SJCRH30 (cell line): ENCODE measurements at regions not wholly inside any gene's neighbourhood (a gene's known extent, or its start where the extent isn't known, plus 50 kb on each side); places are given as distances from the start of the nearest gene placed in this dataset.

Experiments used
- DNase-seq, 2 experiments: peaks; one replicate each; pipeline ENCODE4 v3.0.0-alpha.2; 2015 to 2020
- H3K27ac ChIP-seq: fragments of 250-450 bp; sonication (Bioruptor Pico); 2 replicates; pipeline ENCODE4 v1.5.1; 2020; ENCODE audit warnings: mild to moderate bottlenecking, moderate library complexity
- H3K27me3 ChIP-seq: fragments of 250-450 bp; sonication (Bioruptor Pico); 2 replicates; pipeline ENCODE4 v1.5.1; 2020; ENCODE audit warnings: mild to moderate bottlenecking, moderate library complexity
- H3K36me3 ChIP-seq: fragments of 250-450 bp; sonication (Bioruptor Pico); 2 replicates; pipeline ENCODE4 v1.5.1; 2020; ENCODE audit warnings: mild to moderate bottlenecking, moderate library complexity
- H3K4me1 ChIP-seq: fragments of 250-450 bp; sonication (Bioruptor Pico); 2 replicates; pipeline ENCODE4 v1.5.1; 2020; ENCODE audit warnings: mild to moderate bottlenecking, moderate library complexity
- H3K4me3 ChIP-seq: fragments of 250-450 bp; sonication (Bioruptor Pico); 2 replicates; pipeline ENCODE4 v1.5.1; 2020; ENCODE audit warnings: mild to moderate bottlenecking, moderate library complexity
- H3K9me3 ChIP-seq: fragments of 250-450 bp; sonication (Bioruptor Pico); replicated peaks from 2 replicates; pipeline ENCODE4 v1.5.1; 2020; ENCODE audit warnings: mild to moderate bottlenecking, moderate library complexity

DNA sequence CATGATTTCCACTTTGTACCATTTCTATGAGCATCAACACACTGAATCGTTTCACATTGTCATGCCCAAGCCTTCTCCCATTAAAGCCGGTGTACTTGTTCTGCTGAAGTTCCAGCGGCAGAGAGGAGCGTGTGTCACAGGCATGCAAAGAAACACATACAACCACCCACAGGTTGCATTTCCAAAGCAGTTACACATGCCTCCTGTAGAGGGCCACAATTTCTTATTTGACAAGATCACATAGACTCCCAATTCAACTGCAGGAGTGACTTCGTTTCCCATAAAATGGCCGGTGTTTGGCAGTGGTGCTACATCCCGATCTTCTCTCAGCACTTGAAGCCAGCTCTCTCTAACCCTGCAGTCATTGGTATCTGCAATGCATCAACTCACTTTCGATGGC is 992.6 kb downstream of the NLGN4X start:
- Histone ChIP-seq H3K27ac (no peak overlapping the region), H3K9me3 (no peaks in the 10 kb centered on the region), H3K4me3 (no peak overlapping the region), H3K4me1 (no peaks in the 10 kb centered on the region), H3K36me3 (no peaks in the 10 kb centered on the region), H3K27me3 (no peaks in the 10 kb centered on the region)
- DNase-seq, result peak in 1 of 2 experiments; percentile 7

DNA sequence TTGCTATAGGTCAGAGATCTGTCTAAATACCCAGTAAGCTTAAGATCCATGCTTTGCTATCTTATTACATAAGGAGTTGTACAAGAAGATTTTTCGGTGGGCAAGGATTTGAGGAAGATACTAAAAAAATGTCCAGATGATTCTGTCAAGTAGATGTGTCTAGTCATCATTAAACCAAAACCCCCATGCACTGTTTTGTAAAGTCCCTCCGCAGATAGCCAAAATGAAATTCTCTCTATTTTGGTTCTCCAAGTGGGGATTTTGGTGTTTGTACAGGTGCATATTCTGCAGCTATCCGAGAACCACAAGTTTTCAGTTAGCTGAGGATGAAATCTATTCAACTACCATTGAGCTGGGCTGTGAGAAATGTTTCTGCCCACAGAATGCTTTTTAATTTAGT is 994.8 kb downstream of the NLGN4X start:
- Histone ChIP-seq H3K27ac (no peak overlapping the region), H3K4me1 (no peaks in the 10 kb centered on the region), H3K27me3 (no peaks in the 10 kb centered on the region), H3K9me3 (no peaks in the 10 kb centered on the region), H3K4me3 (no peak overlapping the region), H3K36me3 (no peaks in the 10 kb centered on the region)
- no peak for DNase-seq

DNA sequence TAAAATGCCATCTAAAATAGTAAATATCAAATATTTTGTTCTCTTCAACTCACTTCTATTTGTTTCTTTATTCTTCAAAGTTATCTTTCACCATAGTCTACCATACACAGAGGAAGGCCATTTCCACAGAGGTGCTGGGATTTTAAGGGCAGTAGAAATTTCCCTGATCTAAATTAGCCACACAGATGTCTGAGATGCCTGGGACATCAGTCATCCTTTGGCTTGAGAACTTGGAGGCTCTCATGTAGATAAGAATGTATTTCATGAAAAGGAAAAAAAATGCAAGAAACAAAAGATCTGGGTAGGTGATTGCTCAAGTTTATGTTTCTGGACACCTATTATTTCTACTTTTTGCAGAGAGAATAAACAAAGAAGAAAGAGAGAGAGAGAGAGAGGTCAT is 1008.2 kb downstream of the NLGN4X start:
- no peak for DNase-seq
- Histone ChIP-seq H3K9me3 (no peaks in the 10 kb centered on the region), H3K27ac (no peak overlapping the region), H3K4me3 (no peak overlapping the region), H3K36me3 (no peaks in the 10 kb centered on the region), H3K27me3 (no peaks in the 10 kb centered on the region), H3K4me1 (no peaks in the 10 kb centered on the region)

DNA sequence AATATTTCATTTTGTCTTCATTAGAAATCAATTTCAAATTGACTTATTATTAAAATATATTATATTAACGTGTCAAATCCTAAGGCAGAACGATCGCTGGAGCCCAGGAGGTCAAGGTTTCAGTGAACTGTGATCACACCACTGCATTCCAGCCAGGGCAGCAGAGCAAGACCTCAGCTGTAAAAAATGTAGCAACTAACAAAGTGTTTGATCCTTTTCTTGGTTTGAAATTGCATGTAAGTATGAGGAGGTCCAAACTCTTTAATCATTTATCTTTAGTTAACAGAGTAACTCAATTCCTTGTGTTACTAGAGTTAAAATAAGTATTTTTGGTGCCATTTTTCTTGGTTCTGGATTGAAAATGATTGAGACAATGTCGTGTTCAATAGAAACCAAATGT is 1033.9 kb downstream of the NLGN4X start:
- H3K4me3 ChIP-seq, result no peak overlapping the region
- H3K9me3 ChIP-seq, result no peaks in the 10 kb centered on the region
- H3K36me3 ChIP-seq, result no peaks in the 10 kb centered on the region
- DNase-seq, result no peak
- H3K27me3 ChIP-seq, result no peaks in the 10 kb centered on the region
- H3K4me1 ChIP-seq, result no peaks in the 10 kb centered on the region
- H3K27ac ChIP-seq, result no peak overlapping the region

DNA sequence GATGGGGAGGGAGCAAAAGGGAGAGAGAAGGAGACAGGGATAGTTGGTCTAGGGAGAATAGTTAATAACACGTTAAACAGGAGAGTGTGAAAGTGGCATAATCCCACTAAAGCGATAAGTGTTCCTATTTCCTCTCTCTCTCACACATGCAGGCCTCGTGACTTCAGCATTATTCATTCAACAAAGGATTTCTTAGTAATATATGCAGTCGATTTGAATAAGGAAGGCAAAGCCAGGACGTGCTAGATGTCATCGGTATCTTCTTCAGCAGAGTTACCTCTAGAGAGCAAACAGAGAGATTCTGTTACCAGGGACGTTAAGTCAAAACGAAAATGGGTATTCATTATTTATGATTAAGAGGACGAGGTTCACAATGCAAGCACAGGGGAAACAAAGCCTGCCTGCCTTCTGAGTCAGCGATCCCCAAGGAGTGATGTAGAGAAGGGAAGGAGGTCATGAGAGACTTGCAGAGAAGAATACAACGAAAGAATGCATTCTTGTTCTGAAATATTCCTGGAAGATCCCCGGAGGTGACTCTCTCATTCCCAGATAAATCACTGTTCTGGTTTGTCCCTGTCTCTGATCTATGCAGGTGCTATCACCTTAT is 1048.4 kb downstream of the NLGN4X start:
- Histone ChIP-seq H3K4me1 (no peaks in the 10 kb centered on the region), H3K4me3 (no peak overlapping the region), H3K9me3 (no peaks in the 10 kb centered on the region), H3K27ac (no peak overlapping the region), H3K36me3 (no peaks in the 10 kb centered on the region), H3K27me3 (no peaks in the 10 kb centered on the region)
- no peak for DNase-seq

DNA sequence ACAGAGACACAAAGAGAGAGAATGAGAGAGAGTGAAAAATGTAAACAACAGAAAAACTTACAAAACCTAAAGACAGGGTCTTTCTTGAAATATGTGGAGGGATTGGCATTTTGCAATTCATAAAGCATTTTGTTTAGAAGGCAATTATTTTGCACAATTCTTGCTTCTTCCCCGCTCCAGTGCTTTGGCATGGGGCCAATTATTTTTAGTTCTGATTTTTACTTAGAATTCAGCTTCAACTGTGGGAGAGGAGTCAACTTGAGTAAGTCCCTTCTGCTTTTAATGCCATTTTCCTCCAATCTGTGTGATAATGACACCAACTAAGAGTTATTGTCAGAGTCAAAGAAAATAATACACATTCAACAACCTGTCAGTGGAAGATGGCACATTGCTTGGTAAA is 1051.9 kb downstream of the NLGN4X start:
- no peaks in the 10 kb centered on the region for H3K27me3 ChIP-seq
- H3K36me3 ChIP-seq, result no peaks in the 10 kb centered on the region
- no peak overlapping the region for H3K4me3 ChIP-seq
- no peaks in the 10 kb centered on the region for H3K4me1 ChIP-seq
- no peak for DNase-seq
- no peak overlapping the region for H3K27ac ChIP-seq
- no peaks in the 10 kb centered on the region for H3K9me3 ChIP-seq

DNA sequence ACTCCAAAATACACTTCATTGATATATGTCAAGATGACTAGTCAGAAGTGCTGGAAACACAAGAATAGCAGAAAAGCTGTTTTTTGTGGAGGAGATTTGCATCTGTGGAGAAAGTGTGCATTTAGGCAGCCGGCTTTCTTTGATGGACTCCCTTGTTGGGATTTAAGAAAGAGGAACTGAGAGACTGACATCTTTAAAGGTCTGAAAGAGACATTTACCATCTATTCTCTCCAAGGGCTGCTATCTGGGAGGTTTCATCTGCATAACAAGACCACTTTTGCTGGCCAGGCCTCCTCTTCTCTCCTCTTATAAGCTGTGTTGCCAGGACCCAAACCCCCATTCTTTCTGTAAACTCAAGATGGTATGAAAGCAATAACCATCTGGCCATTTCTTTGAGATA is 1065.0 kb downstream of the NLGN4X start:
- Histone ChIP-seq H3K27me3 (no peaks in the 10 kb centered on the region), H3K4me3 (no peak overlapping the region), H3K27ac (no peak overlapping the region), H3K9me3 (no peaks in the 10 kb centered on the region), H3K4me1 (no peaks in the 10 kb centered on the region), H3K36me3 (no peaks in the 10 kb centered on the region)
- DNase-seq, result no peak

DNA sequence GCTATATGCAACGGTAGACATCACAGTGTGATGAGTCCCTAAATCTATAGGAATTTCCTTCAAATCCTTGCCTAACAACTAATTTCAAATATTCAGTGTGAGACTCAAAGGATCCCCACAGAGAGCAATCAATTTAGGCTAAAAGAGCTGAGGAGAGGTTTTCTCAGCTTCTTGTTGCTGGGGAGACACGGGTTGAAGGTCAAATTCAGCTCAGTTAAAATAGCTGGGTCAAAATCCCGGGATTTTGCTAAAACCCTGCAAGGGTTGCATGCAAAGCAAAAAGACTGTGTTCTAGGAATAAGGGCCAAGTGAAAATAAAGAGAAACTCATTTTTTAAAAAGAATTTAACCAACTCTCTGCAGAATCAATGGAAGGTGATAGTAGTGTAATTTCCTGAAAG is 1073.4 kb downstream of the NLGN4X start:
- Histone ChIP-seq H3K36me3 (no peaks in the 10 kb centered on the region), H3K4me3 (no peak overlapping the region), H3K4me1 (no peaks in the 10 kb centered on the region), H3K27me3 (no peaks in the 10 kb centered on the region), H3K27ac (no peak overlapping the region), H3K9me3 (no peaks in the 10 kb centered on the region)
- DNase-seq, result no peak

DNA sequence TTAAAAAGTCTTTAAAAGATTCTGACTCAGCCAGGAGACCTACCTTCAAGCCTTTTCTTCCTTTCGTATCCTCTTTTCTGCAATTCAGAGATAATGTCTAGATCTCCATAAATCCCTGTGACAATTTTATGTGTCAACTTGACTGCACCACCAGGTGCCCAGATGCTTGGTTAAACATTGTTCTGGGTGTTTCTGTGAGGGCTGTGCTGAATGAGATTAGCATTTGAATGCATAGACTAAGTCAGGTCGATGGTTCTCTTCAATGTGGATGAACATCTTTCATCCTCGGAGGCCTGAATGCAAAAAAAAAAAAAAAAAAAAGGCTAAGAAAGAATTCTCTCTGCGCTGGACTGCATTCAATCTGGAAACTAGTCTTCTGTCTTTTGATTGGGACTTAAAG is 1082.7 kb downstream of the NLGN4X start:
- Histone ChIP-seq H3K4me3 (no peak overlapping the region), H3K9me3 (no peaks in the 10 kb centered on the region), H3K36me3 (no peaks in the 10 kb centered on the region), H3K27ac (no peak overlapping the region), H3K4me1 (no peaks in the 10 kb centered on the region), H3K27me3 (no peaks in the 10 kb centered on the region)
- DNase-seq, result no peak

DNA sequence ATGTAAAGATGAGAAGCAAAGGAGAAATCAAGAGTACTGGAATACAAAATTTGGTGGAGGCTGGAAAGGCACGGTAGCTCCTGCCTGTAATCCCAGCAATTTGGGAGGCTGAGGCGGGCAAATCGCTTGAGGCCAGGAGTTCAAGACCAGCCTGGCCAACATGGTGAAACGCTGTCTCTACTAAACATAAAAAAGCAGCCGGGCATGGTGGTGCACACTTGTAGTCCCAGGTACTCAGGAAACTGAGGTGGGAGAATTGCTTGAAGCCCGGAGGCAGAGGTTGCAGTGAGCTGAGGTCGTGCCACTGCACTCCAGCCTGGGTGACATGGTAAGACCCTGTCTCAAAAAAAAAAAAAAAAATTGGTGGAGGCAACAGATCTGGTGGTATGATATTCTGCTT is 1086.0 kb downstream of the NLGN4X start:
- DNase-seq, result no peak
- Histone ChIP-seq H3K27ac (no peak overlapping the region), H3K27me3 (no peaks in the 10 kb centered on the region), H3K4me1 (no peaks in the 10 kb centered on the region), H3K4me3 (no peak overlapping the region), H3K36me3 (no peaks in the 10 kb centered on the region), H3K9me3 (no peaks in the 10 kb centered on the region)

DNA sequence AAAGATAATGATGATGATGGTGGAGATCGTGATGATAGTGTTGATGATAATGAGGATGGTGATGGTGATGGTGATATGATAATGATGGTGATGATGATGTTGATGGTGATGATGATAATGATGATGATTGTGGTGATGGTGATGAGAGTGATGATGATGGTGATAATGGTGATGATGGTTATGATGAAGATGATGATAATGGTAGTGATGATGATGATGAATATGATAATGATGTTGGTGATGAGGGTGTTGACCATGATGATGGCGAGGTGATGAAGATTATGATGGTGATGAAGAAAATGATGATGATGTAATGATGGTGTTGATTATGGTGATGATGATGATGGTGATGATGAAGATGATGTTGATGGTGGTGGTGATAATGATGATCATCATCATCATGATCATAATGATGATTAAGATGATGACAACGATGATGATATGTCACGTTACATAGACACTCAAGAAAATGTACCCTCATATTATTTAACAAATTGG is 1106.4 kb downstream of the NLGN4X start:
- DNase-seq, result no peak
- no peak overlapping the region for H3K27ac ChIP-seq
- no peak overlapping the region for H3K4me3 ChIP-seq
- H3K4me1 ChIP-seq, result no peaks in the 10 kb centered on the region
- no peaks in the 10 kb centered on the region for H3K27me3 ChIP-seq
- no peaks in the 10 kb centered on the region for H3K9me3 ChIP-seq
- H3K36me3 ChIP-seq, result no peaks in the 10 kb centered on the region

DNA sequence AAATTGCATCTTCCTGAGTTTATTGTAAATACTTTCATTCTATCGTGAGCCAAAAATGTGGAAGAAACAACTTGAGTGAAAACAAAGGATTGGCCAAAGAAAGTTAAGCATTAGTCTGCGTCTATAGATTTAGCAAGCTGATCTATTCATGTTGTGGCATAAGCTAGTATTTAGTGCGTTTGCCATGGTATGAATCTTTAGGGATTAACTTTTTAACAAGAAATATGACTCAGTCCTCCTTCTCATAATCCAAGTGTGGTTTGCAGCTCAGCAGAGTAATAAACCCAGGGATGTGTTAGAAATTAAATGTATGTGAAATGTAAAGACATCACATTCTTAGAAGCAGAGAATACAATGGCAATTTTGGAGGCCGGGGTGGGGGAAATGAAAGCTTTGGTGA is 1110.9 kb downstream of the NLGN4X start:
- no peaks in the 10 kb centered on the region for H3K4me1 ChIP-seq
- H3K27me3 ChIP-seq, result no peaks in the 10 kb centered on the region
- H3K9me3 ChIP-seq, result no peaks in the 10 kb centered on the region
- H3K27ac ChIP-seq, result no peak overlapping the region
- no peaks in the 10 kb centered on the region for H3K36me3 ChIP-seq
- no peak for DNase-seq
- no peak overlapping the region for H3K4me3 ChIP-seq

DNA sequence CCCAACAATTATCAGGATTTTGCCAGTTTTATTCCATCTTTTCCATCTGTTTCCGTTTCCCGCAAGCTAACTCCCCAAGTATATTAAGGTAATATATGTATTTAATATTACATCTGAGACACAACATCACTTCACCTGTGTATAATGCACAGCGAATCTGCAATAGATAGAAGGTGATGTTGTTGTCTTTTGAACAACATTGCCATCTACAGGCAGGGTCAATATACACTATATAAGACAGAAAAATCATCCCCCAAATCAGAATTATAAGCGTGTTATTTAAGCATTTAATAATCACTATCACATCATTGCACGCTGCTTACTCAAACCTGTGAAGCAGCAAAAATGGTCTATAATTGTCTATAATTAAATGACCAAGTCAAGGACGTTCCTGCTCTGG is 1115.5 kb downstream of the NLGN4X start:
- Histone ChIP-seq H3K36me3 (no peaks in the 10 kb centered on the region), H3K4me1 (no peaks in the 10 kb centered on the region), H3K4me3 (no peak overlapping the region), H3K27ac (no peak overlapping the region), H3K27me3 (no peaks in the 10 kb centered on the region), H3K9me3 (no peaks in the 10 kb centered on the region)
- peak in 1 of 2 experiments; percentile 13 for DNase-seq

DNA sequence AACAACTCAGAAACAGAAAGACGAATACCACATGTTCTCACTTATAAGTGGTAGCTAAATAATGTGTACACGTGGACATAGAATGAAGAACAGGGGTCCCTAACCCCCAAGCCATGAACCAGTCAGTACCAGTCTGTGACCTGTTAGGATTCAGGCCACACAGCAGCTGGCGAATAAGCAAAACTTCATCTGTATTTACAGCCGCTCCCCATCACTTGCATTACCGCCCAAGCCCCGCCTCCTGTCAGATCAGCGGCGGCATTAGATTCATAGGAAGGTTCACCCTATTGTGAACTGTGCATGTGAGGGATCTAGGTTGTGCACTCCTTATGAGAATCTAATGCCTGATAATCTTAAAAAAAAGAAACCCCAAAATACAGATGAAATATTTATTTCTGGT is 1128.7 kb downstream of the NLGN4X start:
- no peaks in the 10 kb centered on the region for H3K9me3 ChIP-seq
- no peaks in the 10 kb centered on the region for H3K4me1 ChIP-seq
- no peak for DNase-seq
- no peak overlapping the region for H3K4me3 ChIP-seq
- H3K27ac ChIP-seq, result no peak overlapping the region
- H3K27me3 ChIP-seq, result no peaks in the 10 kb centered on the region
- no peaks in the 10 kb centered on the region for H3K36me3 ChIP-seq

DNA sequence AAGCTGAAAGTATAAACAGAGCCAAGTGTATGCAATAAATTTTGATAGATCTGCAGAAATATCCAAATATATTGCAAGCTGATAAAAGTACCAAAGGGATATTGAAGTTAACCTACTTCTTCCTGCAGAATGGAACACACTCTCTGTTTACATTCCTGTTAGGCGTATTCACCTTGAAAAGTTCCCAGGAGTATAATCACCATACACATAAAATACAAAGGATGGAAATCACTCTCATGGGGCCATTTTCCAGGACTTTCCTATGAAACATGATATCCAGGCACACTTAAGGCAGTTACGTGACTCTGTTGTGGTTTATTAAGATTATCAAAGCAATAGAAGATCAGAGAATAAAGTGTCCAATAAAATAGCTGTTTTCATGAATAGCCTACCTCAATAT is 1142.3 kb downstream of the NLGN4X start:
- no peak overlapping the region for H3K27ac ChIP-seq
- H3K4me3 ChIP-seq, result no peak overlapping the region
- no peaks in the 10 kb centered on the region for H3K27me3 ChIP-seq
- no peaks in the 10 kb centered on the region for H3K4me1 ChIP-seq
- no peaks in the 10 kb centered on the region for H3K9me3 ChIP-seq
- DNase-seq, result no peak
- no peaks in the 10 kb centered on the region for H3K36me3 ChIP-seq

DNA sequence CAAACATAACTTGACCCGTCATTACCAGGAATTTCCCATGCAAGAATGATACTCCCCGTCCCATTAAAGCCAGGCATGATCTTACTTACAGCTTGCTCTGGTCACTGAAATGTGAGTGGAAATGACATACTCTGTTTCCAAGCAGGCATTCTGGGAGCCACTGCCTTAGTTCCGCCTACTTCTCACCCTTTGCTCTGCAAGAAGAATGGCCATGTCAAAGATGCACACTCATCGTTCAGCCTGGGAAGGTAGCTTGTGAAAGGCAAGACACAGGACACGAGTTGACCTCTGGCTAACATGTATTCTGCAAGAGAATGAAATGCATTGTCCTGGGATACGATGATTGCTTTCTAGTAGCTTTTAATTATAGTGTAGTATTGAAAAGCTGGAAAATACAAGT is 1144.4 kb downstream of the NLGN4X start:
- Histone ChIP-seq H3K4me1 (no peaks in the 10 kb centered on the region), H3K4me3 (no peak overlapping the region), H3K27ac (no peak overlapping the region), H3K27me3 (no peaks in the 10 kb centered on the region), H3K36me3 (no peaks in the 10 kb centered on the region), H3K9me3 (no peaks in the 10 kb centered on the region)
- no peak for DNase-seq
